Activated CD4-positive, alpha-beta memory T cell treated with anti-CD3 and anti-CD28 coated beads, Interleukin-2, amount 10 ng/mL, durations not matched to agents 7 days and 5 days (primary cell): ENCODE measurements at regions not wholly inside any gene's neighbourhood (a gene's known extent, or its start where the extent isn't known, plus 50 kb on each side); places are given as distances from the start of the nearest gene placed in this dataset.
"Not testable (repeated sequence)": the region's sequence is repeated elsewhere in the genome, so short reads cannot be mapped to it uniquely, and the experiment has no call there.

Experiments
- CTCF ChIA-PET: fragments of 350-600 bp; sonication (Branson Sonifier 250); formaldehyde crosslinking; loops from one replicate; lab custom pipeline; 2021; ENCODE audit warnings: antibody characterized with exemption, inconsistent platforms; lab: Charles Lee
- POLR2A ChIA-PET: fragments of 350-600 bp; sonication (Branson Sonifier 250); formaldehyde crosslinking; loops from one replicate; lab custom pipeline; 2021; ENCODE audit warnings: antibody characterized with exemption; lab: Charles Lee
- DNase-seq: peaks from one replicate; pipeline ENCODE4 v3.0.0-alpha.2; 2020
- H3K27ac Mint-ChIP-seq: one replicate; pipeline ENCODE4 v1.8.0; 2021; ENCODE audit warnings: mild to moderate bottlenecking, mixed read lengths
- H3K27me3 Mint-ChIP-seq: one replicate; pipeline ENCODE4 v1.8.0; 2021; ENCODE audit warnings: mixed read lengths
- H3K36me3 Mint-ChIP-seq: one replicate; pipeline ENCODE4 v1.8.0; 2021; ENCODE audit warnings: low read depth, mixed read lengths
- H3K4me1 Mint-ChIP-seq: one replicate; pipeline ENCODE4 v1.8.0; 2021; ENCODE audit warnings: mixed read lengths
- H3K4me3 Mint-ChIP-seq: one replicate; pipeline ENCODE4 v1.8.0; 2021; ENCODE audit warnings: mild to moderate bottlenecking, mixed read lengths
- H3K9me3 Mint-ChIP-seq: one replicate; pipeline ENCODE4 v1.8.0; 2021; ENCODE audit warnings: mixed read lengths

- Mint-ChIP-seq H3K4me3 (no peak overlapping the region), H3K36me3 (no peaks in the 10 kb centered on the region), H3K27me3 (no peaks in the 10 kb centered on the region), H3K9me3 (peaks cover 20% of the 10 kb centered on the region), H3K4me1 (no peaks in the 10 kb centered on the region), H3K27ac (no peak overlapping the region)
- no peak for DNase-seq
- POLR2A ChIA-PET = no interaction called here
- CTCF ChIA-PET = no interaction called here
Measured at GRCh38 chr18:65607161-65607560, 143.7 kb upstream of the CDH7 start.

GRCh38 chr18:65606551-65607130 lies 144.2 kb upstream of the CDH7 start:
- H3K27ac Mint-ChIP-seq = no peak overlapping the region
- H3K4me3 Mint-ChIP-seq = no peak overlapping the region
- no peaks in the 10 kb centered on the region for H3K27me3 Mint-ChIP-seq
- no peaks in the 10 kb centered on the region for H3K36me3 Mint-ChIP-seq
- CTCF ChIA-PET = no interaction called here
- no peaks in the 10 kb centered on the region for H3K4me1 Mint-ChIP-seq
- POLR2A ChIA-PET = no interaction called here
- no peak for DNase-seq
- peaks cover 20% of the 10 kb centered on the region for H3K9me3 Mint-ChIP-seq

- DNase-seq, H3K4me3 Mint-ChIP-seq, POLR2A ChIA-PET, H3K27me3 Mint-ChIP-seq, CTCF ChIA-PET, H3K4me1 Mint-ChIP-seq, H3K27ac Mint-ChIP-seq, H3K36me3 Mint-ChIP-seq: not testable (repeated sequence)
- H3K9me3 Mint-ChIP-seq = peaks cover 18% of the 10 kb centered on the region
Measured at GRCh38 chr18:65605352-65605751, 145.5 kb upstream of the CDH7 start.

GRCh38 chr18:65601775-65602174 lies 149.0 kb upstream of the CDH7 start:
- H3K9me3 Mint-ChIP-seq = peaks cover 14% of the 10 kb centered on the region
- H3K4me1 Mint-ChIP-seq = no peaks in the 10 kb centered on the region
- no peaks in the 10 kb centered on the region for H3K36me3 Mint-ChIP-seq
- CTCF ChIA-PET = no interaction called here
- no peak for DNase-seq
- H3K27me3 Mint-ChIP-seq = no peaks in the 10 kb centered on the region
- POLR2A ChIA-PET = no interaction called here
- H3K4me3 Mint-ChIP-seq = no peak overlapping the region
- no peak overlapping the region for H3K27ac Mint-ChIP-seq

GRCh38 chr18:65592435-65592834 lies 158.4 kb upstream of the CDH7 start:
- POLR2A ChIA-PET = no interaction called here
- Mint-ChIP-seq H3K4me1 (no peaks in the 10 kb centered on the region), H3K9me3 (peaks cover 6% of the 10 kb centered on the region), H3K36me3 (no peaks in the 10 kb centered on the region), H3K27me3 (no peaks in the 10 kb centered on the region), H3K4me3 (no peak overlapping the region), H3K27ac (no peak overlapping the region)
- no peak for DNase-seq
- CTCF ChIA-PET = no interaction called here

GRCh38 chr18:65587491-65587890 lies 163.3 kb upstream of the CDH7 start:
- H3K9me3 Mint-ChIP-seq = peaks cover 5% of the 10 kb centered on the region
- no peak overlapping the region for H3K27ac Mint-ChIP-seq
- H3K36me3 Mint-ChIP-seq = no peaks in the 10 kb centered on the region
- DNase-seq = no peak
- H3K27me3 Mint-ChIP-seq = no peaks in the 10 kb centered on the region
- ChIA-PET POLR2A (no interaction called here), CTCF (no interaction called here)
- H3K4me1 Mint-ChIP-seq = no peaks in the 10 kb centered on the region
- H3K4me3 Mint-ChIP-seq = no peak overlapping the region

- H3K27me3 Mint-ChIP-seq, DNase-seq, H3K27ac Mint-ChIP-seq, H3K36me3 Mint-ChIP-seq, H3K4me3 Mint-ChIP-seq, POLR2A ChIA-PET, H3K4me1 Mint-ChIP-seq, CTCF ChIA-PET: not testable (repeated sequence)
- H3K9me3 Mint-ChIP-seq = peaks cover 13% of the 10 kb centered on the region
Measured at GRCh38 chr18:65582094-65582493, 168.7 kb upstream of the CDH7 start.

- H3K27ac Mint-ChIP-seq = no peak overlapping the region
- peaks cover 6% of the 10 kb centered on the region for H3K9me3 Mint-ChIP-seq
- CTCF ChIA-PET = no interaction called here
- no peak overlapping the region for H3K4me3 Mint-ChIP-seq
- DNase-seq = no peak
- POLR2A ChIA-PET = no interaction called here
- H3K27me3 Mint-ChIP-seq = no peaks in the 10 kb centered on the region
- H3K4me1 Mint-ChIP-seq = no peaks in the 10 kb centered on the region
- H3K36me3 Mint-ChIP-seq = no peaks in the 10 kb centered on the region
Measured at GRCh38 chr18:65568866-65569265, 181.9 kb upstream of the CDH7 start.

- POLR2A ChIA-PET = no interaction called here
Measured at GRCh38 chr18:65567372-65567771, 183.4 kb upstream of the CDH7 start.

GRCh38 chr18:65548316-65548715 lies 202.5 kb upstream of the CDH7 start:
- no peaks in the 10 kb centered on the region for H3K27me3 Mint-ChIP-seq
- POLR2A ChIA-PET = no interaction called here
- H3K4me3 Mint-ChIP-seq = no peak overlapping the region
- no peak for DNase-seq
- H3K9me3 Mint-ChIP-seq = peaks cover 15% of the 10 kb centered on the region
- H3K27ac Mint-ChIP-seq = no peak overlapping the region
- no peaks in the 10 kb centered on the region for H3K4me1 Mint-ChIP-seq
- CTCF ChIA-PET = no interaction called here
- H3K36me3 Mint-ChIP-seq = no peaks in the 10 kb centered on the region

More at GRCh38 chr18:65567372-65567771, 183.4 kb upstream of the CDH7 start:
- Mint-ChIP-seq H3K4me3 (no peak overlapping the region), H3K9me3 (peaks cover 9% of the 10 kb centered on the region), H3K27ac (no peak overlapping the region), H3K4me1 (no peaks in the 10 kb centered on the region), H3K27me3 (no peaks in the 10 kb centered on the region), H3K36me3 (no peaks in the 10 kb centered on the region)
- DNase-seq = no peak
- CTCF ChIA-PET = no interaction called here

GRCh38 chr18:65547046-65547445 lies 203.8 kb upstream of the CDH7 start:
- ChIA-PET CTCF (no interaction called here), POLR2A (no interaction called here)
- Mint-ChIP-seq H3K36me3 (no peaks in the 10 kb centered on the region), H3K27ac (no peak overlapping the region), H3K27me3 (no peaks in the 10 kb centered on the region), H3K4me1 (no peaks in the 10 kb centered on the region), H3K9me3 (peaks cover 15% of the 10 kb centered on the region), H3K4me3 (no peak overlapping the region)
- DNase-seq = no peak

- Mint-ChIP-seq H3K4me3 (no peak overlapping the region), H3K27ac (no peak overlapping the region), H3K9me3 (peaks cover 10% of the 10 kb centered on the region), H3K36me3 (no peaks in the 10 kb centered on the region), H3K4me1 (no peaks in the 10 kb centered on the region), H3K27me3 (no peaks in the 10 kb centered on the region)
- ChIA-PET CTCF (no interaction called here), POLR2A (no interaction called here)
- no peak for DNase-seq
Measured at GRCh38 chr18:65544701-65545100, 206.1 kb upstream of the CDH7 start.

GRCh38 chr18:65527879-65528633 lies 222.8 kb upstream of the CDH7 start:
- Mint-ChIP-seq H3K27me3 (no peaks in the 10 kb centered on the region), H3K36me3 (no peaks in the 10 kb centered on the region), H3K9me3 (peaks cover 10% of the 10 kb centered on the region), H3K4me1 (no peaks in the 10 kb centered on the region), H3K4me3 (no peak overlapping the region), H3K27ac (no peak overlapping the region)
- DNase-seq = no peak
- CTCF ChIA-PET = no interaction called here
- POLR2A ChIA-PET = no interaction called here

GRCh38 chr18:65526099-65526498 lies 224.7 kb upstream of the CDH7 start:
- ChIA-PET POLR2A (no interaction called here), CTCF (no interaction called here)
- Mint-ChIP-seq H3K27ac (no peak overlapping the region), H3K36me3 (no peaks in the 10 kb centered on the region), H3K4me3 (no peak overlapping the region), H3K9me3 (peaks cover 15% of the 10 kb centered on the region), H3K27me3 (no peaks in the 10 kb centered on the region), H3K4me1 (no peaks in the 10 kb centered on the region)
- no peak for DNase-seq
